GM23338 (cell line): ENCODE measurements at regions not wholly inside any gene's neighbourhood (a gene's known extent, or its start where the extent isn't known, plus 50 kb on each side); places are given as distances from the start of the nearest gene placed in this dataset.

Experiments
- ATAC-seq: fragments of 200-7000 bp; cut with Tn5 transposase; 3 replicates; pipeline ENCODE4 v1.9.1; 2020
- DNase-seq: peaks from one replicate; pipeline ENCODE4 v3.0.0-alpha.2; 2015; ENCODE audit warnings: low spot score
- H2AFZ ChIP-seq: fragments of 200-600 bp; sonication (generic); 2 replicates; pipeline ENCODE4 v1.8.0; 2016; ENCODE audit warnings: antibody characterized with exemption, mild to moderate bottlenecking, moderate library complexity
- H3F3A ChIP-seq: fragments of 200-600 bp; sonication (generic); replicated peaks from 2 replicates; pipeline ENCODE4 v1.8.0; 2017; ENCODE audit warnings: antibody characterized with exemption, mixed run types, low read depth
- H3K27ac ChIP-seq: fragments of 200-600 bp; sonication (generic); 2 replicates; pipeline ENCODE4 v1.6.1; 2016; ENCODE audit warnings: low read depth
- H3K27me3 ChIP-seq: fragments of 200-600 bp; sonication (generic); 2 replicates; pipeline ENCODE4 v1.8.0; 2016; ENCODE audit warnings: mild to moderate bottlenecking, mixed run types, moderate library complexity; ENCODE audit not compliant: insufficient read depth
- H3K36me3 ChIP-seq: fragments of 200-600 bp; sonication (generic); 2 replicates; pipeline ENCODE4 v1.8.0; 2016; ENCODE audit warnings: mild to moderate bottlenecking; ENCODE audit not compliant: insufficient read depth
- H3K4me1 ChIP-seq: fragments of 200-600 bp; sonication (generic); 2 replicates; pipeline ENCODE4 v1.8.0; 2016; ENCODE audit warnings: mild to moderate bottlenecking, moderate library complexity; ENCODE audit not compliant: insufficient read depth
- H3K4me2 ChIP-seq: fragments of 200-600 bp; sonication (generic); 2 replicates; pipeline ENCODE4 v1.7.1; 2017; ENCODE audit warnings: mixed run types
- H3K4me3 ChIP-seq: fragments of 200-600 bp; sonication (generic); 2 replicates; pipeline ENCODE4 v1.6.1; 2016; ENCODE audit warnings: mixed run types
- H3K79me2 ChIP-seq: fragments of 200-600 bp; sonication (generic); replicated peaks from 2 replicates; pipeline ENCODE4 v1.8.0; 2017; ENCODE audit warnings: mild to moderate bottlenecking; ENCODE audit not compliant: insufficient read depth
- H3K9me2 ChIP-seq: fragments of 200-600 bp; sonication (generic); 2 replicates; pipeline ENCODE4 v1.8.0; 2017; ENCODE audit not compliant: insufficient read depth
- H4K20me1 ChIP-seq: fragments of 200-600 bp; sonication (generic); replicated peaks from 2 replicates; pipeline ENCODE4 v1.8.0; 2017; ENCODE audit warnings: mild to moderate bottlenecking; ENCODE audit not compliant: insufficient read depth
- H3K27ac Mint-ChIP-seq: 2 replicates; pipeline ENCODE4 v1.8.0; 2020; ENCODE audit warnings: inconsistent platforms, mild to moderate bottlenecking, moderate library complexity, mixed read lengths
- H3K27me3 Mint-ChIP-seq: 3 replicates; pipeline ENCODE4 v1.8.0; 2022; ENCODE audit warnings: low read depth, mild to moderate bottlenecking, moderate library complexity, mixed read lengths, inconsistent platforms; ENCODE audit not compliant: insufficient read depth, poor library complexity
- H3K36me3 Mint-ChIP-seq: 3 replicates; pipeline ENCODE4 v1.8.0; 2021; ENCODE audit warnings: low read depth, mild to moderate bottlenecking, inconsistent platforms, moderate library complexity, mixed read lengths
- H3K4me1 Mint-ChIP-seq: 3 replicates; pipeline ENCODE4 v1.8.0; 2020; ENCODE audit warnings: mild to moderate bottlenecking, inconsistent platforms, mixed read lengths
- H3K4me3 Mint-ChIP-seq: 3 replicates; pipeline ENCODE4 v1.8.0; 2021; ENCODE audit warnings: moderate library complexity, mild to moderate bottlenecking, inconsistent platforms, mixed read lengths
- H3K9me3 Mint-ChIP-seq: 3 replicates; pipeline ENCODE4 v1.8.0; 2020; ENCODE audit warnings: moderate library complexity, mild to moderate bottlenecking, inconsistent platforms, mixed read lengths
- EZH2phosphoT487 ChIP-seq: fragments of 200-600 bp; sonication (generic); IDR thresholded peaks from one replicate; pipeline ENCODE4 v1.8.1; 2018; ENCODE audit warnings: antibody characterized with exemption; ENCODE audit not compliant: unreplicated experiment
- JUNB ChIP-seq: IDR thresholded peaks from one replicate; pipeline ENCODE4 v1.6.1; 2016; ENCODE audit warnings: antibody characterized with exemption; ENCODE audit not compliant: unreplicated experiment
- NANOG ChIP-seq: IDR thresholded peaks from 2 replicates; pipeline ENCODE4 v1.6.1; 2016; ENCODE audit warnings: antibody characterized with exemption, borderline replicate concordance
- POLR2AphosphoS5 ChIP-seq: IDR thresholded peaks from 2 replicates; pipeline ENCODE4 v1.6.1; 2016; ENCODE audit warnings: antibody characterized with exemption, low read depth
- ZNF114 ChIP-seq: fragments of 250-450 bp; sonication (Bioruptor Pico); IDR thresholded peaks from 2 replicates; pipeline ENCODE4 v1.5.0; 2020; ENCODE audit warnings: mild to moderate bottlenecking, moderate library complexity
- ZNF331 ChIP-seq: fragments of 250-450 bp; sonication (Bioruptor Pico); IDR thresholded peaks from 2 replicates; pipeline ENCODE4 v1.5.0; 2020; ENCODE audit warnings: low read depth, mild to moderate bottlenecking, moderate library complexity
- TF ChIP-seq, protein P1 (sequence below), 2 experiments: fragments of 200-600 bp in 1 of 2; sonication (generic) in 1 of 2; conservative IDR thresholded peaks; 2 replicates each; pipeline versions ENCODE4 v1.5.1 to v1.6.1; 2016 to 2017; ENCODE audit warnings: antibody characterized with exemption in 2 of 2, low read depth in 2 of 2, mild to moderate bottlenecking in 2 of 2, moderate library complexity in 1 of 2
- TF ChIP-seq, protein P2 (sequence below): IDR thresholded peaks from one replicate; pipeline ENCODE4 v1.6.1; 2018; ENCODE audit warnings: antibody characterized with exemption; ENCODE audit not compliant: unreplicated experiment
- TF ChIP-seq, protein P3 (sequence below): IDR thresholded peaks from 2 replicates; pipeline ENCODE4 v1.6.1; 2016; ENCODE audit warnings: antibody characterized with exemption

DNA sequence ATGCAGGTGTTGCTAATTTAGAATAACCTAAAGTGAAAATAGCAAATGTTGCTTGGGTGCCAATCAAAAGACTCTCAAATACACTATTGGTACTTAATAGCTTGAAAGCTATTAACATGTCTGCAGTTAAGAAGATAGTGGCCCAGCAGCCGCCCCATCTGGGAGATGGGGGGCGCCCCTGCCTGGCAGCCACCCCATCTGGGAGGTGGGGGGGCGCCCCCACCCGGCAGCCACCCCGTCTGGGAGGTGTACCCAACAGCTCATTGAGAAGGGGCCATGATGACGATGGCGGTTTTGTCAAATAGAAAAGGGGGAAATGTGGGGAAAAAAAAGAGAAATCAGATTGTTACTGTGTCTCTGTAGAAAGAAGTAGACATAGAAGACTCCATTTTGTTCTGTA lies 923.1 kb upstream of the MDGA2 start:
- no peaks in the 10 kb centered on the region for H3K27me3 Mint-ChIP-seq
- ATAC-seq (no peak), DNase-seq (no peak)
- no peaks in the 10 kb centered on the region for H3K36me3 ChIP-seq
- no peaks in the 10 kb centered on the region for H4K20me1 ChIP-seq
- H3K4me2 ChIP-seq = no peak overlapping the region
- no peak overlapping the region for H3K27ac ChIP-seq
- H3K79me2 ChIP-seq = no peaks in the 10 kb centered on the region
- H3K4me3 Mint-ChIP-seq = no peak overlapping the region
- TF ChIP-seq, protein P1, sequence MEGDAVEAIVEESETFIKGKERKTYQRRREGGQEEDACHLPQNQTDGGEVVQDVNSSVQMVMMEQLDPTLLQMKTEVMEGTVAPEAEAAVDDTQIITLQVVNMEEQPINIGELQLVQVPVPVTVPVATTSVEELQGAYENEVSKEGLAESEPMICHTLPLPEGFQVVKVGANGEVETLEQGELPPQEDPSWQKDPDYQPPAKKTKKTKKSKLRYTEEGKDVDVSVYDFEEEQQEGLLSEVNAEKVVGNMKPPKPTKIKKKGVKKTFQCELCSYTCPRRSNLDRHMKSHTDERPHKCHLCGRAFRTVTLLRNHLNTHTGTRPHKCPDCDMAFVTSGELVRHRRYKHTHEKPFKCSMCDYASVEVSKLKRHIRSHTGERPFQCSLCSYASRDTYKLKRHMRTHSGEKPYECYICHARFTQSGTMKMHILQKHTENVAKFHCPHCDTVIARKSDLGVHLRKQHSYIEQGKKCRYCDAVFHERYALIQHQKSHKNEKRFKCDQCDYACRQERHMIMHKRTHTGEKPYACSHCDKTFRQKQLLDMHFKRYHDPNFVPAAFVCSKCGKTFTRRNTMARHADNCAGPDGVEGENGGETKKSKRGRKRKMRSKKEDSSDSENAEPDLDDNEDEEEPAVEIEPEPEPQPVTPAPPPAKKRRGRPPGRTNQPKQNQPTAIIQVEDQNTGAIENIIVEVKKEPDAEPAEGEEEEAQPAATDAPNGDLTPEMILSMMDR (conservative IDR thresholded peaks at IDR 0.05; ENCODE audit: low read depth in 2 of 2) = 0 out of 4 replicates have a peak, but pooled peaks of 1 of the 2 experiments have one; percentile 7
- no peak for TF ChIP-seq EZH2phosphoT487
- no peak overlapping the region for H2AFZ ChIP-seq
- H3K9me2 ChIP-seq = peaks cover 2% of the 10 kb centered on the region; the same call in 1 of the 2 replicates
- H3K9me3 Mint-ChIP-seq = peaks cover 4% of the 10 kb centered on the region; the same call in 2 of the 3 replicates
- no peaks in the 10 kb centered on the region for H3K4me1 ChIP-seq
- H3K4me3 ChIP-seq = no peak overlapping the region
- no peak overlapping the region for H3K27ac Mint-ChIP-seq
- H3F3A ChIP-seq = no peaks in the 10 kb centered on the region
- no peaks in the 10 kb centered on the region for H3K4me1 Mint-ChIP-seq
- H3K36me3 Mint-ChIP-seq = no peaks in the 10 kb centered on the region
- no peaks in the 10 kb centered on the region for H3K27me3 ChIP-seq

DNA sequence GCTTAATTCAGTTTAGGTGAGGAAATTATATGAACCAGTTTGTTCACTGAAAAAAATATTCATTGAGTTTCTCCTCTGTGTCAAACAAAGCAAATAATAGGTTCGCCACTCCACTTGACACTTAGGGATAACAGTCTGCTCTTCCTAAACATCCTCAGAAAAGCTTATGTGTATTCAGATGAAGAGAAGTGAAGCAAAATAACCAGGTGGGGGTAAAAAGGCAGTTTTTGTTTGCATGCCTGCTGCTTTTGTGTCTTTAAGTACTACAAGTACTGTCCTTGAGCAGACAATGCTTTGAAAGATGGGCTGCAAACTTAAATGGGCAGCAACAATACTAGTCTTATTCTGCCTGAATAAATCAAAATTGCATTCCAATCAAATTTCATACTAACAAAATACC lies 910.7 kb upstream of the MDGA2 start:
- Histone ChIP-seq H3K4me1 (peaks cover 11% of the 10 kb centered on the region; the same call in 1 of the 2 replicates), H3F3A (no peaks in the 10 kb centered on the region), H3K79me2 (no peaks in the 10 kb centered on the region), H2AFZ (no peak overlapping the region), H3K27ac (no peak overlapping the region), H4K20me1 (no peaks in the 10 kb centered on the region), H3K27me3 (no peaks in the 10 kb centered on the region), H3K4me3 (no peak overlapping the region), H3K36me3 (no peaks in the 10 kb centered on the region), H3K4me2 (0 out of 2 replicates have a peak overlapping the region, but pooled peaks have one; percentile 16), H3K9me2 (no peaks in the 10 kb centered on the region)
- DNase-seq (peak; percentile 53), ATAC-seq (no peak)
- no peaks in the 10 kb centered on the region for H3K27me3 Mint-ChIP-seq
- H3K4me1 Mint-ChIP-seq = peaks cover 12% of the 10 kb centered on the region
- H3K27ac Mint-ChIP-seq = no peak overlapping the region
- no peaks in the 10 kb centered on the region for H3K9me3 Mint-ChIP-seq
- TF ChIP-seq, protein P1 (conservative IDR thresholded peaks at IDR 0.05; ENCODE audit: low read depth in 2 of 2) = no peak
- TF ChIP-seq, protein P2, sequence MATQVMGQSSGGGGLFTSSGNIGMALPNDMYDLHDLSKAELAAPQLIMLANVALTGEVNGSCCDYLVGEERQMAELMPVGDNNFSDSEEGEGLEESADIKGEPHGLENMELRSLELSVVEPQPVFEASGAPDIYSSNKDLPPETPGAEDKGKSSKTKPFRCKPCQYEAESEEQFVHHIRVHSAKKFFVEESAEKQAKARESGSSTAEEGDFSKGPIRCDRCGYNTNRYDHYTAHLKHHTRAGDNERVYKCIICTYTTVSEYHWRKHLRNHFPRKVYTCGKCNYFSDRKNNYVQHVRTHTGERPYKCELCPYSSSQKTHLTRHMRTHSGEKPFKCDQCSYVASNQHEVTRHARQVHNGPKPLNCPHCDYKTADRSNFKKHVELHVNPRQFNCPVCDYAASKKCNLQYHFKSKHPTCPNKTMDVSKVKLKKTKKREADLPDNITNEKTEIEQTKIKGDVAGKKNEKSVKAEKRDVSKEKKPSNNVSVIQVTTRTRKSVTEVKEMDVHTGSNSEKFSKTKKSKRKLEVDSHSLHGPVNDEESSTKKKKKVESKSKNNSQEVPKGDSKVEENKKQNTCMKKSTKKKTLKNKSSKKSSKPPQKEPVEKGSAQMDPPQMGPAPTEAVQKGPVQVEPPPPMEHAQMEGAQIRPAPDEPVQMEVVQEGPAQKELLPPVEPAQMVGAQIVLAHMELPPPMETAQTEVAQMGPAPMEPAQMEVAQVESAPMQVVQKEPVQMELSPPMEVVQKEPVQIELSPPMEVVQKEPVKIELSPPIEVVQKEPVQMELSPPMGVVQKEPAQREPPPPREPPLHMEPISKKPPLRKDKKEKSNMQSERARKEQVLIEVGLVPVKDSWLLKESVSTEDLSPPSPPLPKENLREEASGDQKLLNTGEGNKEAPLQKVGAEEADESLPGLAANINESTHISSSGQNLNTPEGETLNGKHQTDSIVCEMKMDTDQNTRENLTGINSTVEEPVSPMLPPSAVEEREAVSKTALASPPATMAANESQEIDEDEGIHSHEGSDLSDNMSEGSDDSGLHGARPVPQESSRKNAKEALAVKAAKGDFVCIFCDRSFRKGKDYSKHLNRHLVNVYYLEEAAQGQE = no peak
- TF ChIP-seq ZNF114 (CRISPR knock-in tag) (no peak), JUNB (no peak), POLR2AphosphoS5 (no peak), EZH2phosphoT487 (no peak), NANOG (peak; percentile 81), ZNF331 (CRISPR knock-in tag) (no peak)
- TF ChIP-seq, protein P3, sequence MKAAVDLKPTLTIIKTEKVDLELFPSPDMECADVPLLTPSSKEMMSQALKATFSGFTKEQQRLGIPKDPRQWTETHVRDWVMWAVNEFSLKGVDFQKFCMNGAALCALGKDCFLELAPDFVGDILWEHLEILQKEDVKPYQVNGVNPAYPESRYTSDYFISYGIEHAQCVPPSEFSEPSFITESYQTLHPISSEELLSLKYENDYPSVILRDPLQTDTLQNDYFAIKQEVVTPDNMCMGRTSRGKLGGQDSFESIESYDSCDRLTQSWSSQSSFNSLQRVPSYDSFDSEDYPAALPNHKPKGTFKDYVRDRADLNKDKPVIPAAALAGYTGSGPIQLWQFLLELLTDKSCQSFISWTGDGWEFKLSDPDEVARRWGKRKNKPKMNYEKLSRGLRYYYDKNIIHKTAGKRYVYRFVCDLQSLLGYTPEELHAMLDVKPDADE = no peak
- H3K4me3 Mint-ChIP-seq = no peak overlapping the region
- no peaks in the 10 kb centered on the region for H3K36me3 Mint-ChIP-seq
